GM12873 (cell line): ENCODE measurements at regions not wholly inside any gene's neighbourhood (a gene's known extent, or its start where the extent isn't known, plus 50 kb on each side); places are given as distances from the start of the nearest gene placed in this dataset.

Source experiments
- CTCF ChIP-seq: IDR thresholded peaks from 2 replicates; pipeline ENCODE4 v1.5.1; 2012; ENCODE audit warnings: low read depth, mild to moderate bottlenecking, moderate library complexity, low read length, control low read depth; ENCODE audit not compliant: insufficient read depth; ENCODE audit errors: missing control alignments

GRCh38 chr13:37273836-37274235 is 168.4 kb upstream of the CSNK1A1L start:
- no peak for TF ChIP-seq CTCF

GRCh38 chr13:37270226-37271001 is 164.9 kb upstream of the CSNK1A1L start:
- TF ChIP-seq CTCF: no peak

- no peak for TF ChIP-seq CTCF
These were observed 158.4 kb upstream of the CSNK1A1L start for GRCh38 chr13:37263871-37264270.

- TF ChIP-seq CTCF: no peak
These were observed 152.2 kb upstream of the CSNK1A1L start for GRCh38 chr13:37257706-37258105.

- no peak for TF ChIP-seq CTCF
These were observed 151.6 kb upstream of the CSNK1A1L start for GRCh38 chr13:37257051-37257450.

- TF ChIP-seq CTCF: no peak
These were observed 136.3 kb upstream of the CSNK1A1L start for GRCh38 chr13:37241786-37242185.

GRCh38 chr13:37230346-37230745 is 124.9 kb upstream of the CSNK1A1L start:
- no peak for TF ChIP-seq CTCF
